HG03280 (cell line): ENCODE measurements at regions not wholly inside any gene's neighbourhood (a gene's known extent, or its start where the extent isn't known, plus 50 kb on each side); places are given as distances from the start of the nearest gene placed in this dataset.
"Not testable (repeated sequence)": the region's sequence is repeated elsewhere in the genome, so short reads cannot be mapped to it uniquely, and the experiment has no call there.

ENCODE experiments used
- ATAC-seq: cut with Tn5 transposase; IDR thresholded peaks from one replicate; pipeline ENCODE4 v1.9.1; 2021; ENCODE audit warnings: mild to moderate bottlenecking, moderate library complexity; ENCODE audit not compliant: unreplicated experiment

DNA sequence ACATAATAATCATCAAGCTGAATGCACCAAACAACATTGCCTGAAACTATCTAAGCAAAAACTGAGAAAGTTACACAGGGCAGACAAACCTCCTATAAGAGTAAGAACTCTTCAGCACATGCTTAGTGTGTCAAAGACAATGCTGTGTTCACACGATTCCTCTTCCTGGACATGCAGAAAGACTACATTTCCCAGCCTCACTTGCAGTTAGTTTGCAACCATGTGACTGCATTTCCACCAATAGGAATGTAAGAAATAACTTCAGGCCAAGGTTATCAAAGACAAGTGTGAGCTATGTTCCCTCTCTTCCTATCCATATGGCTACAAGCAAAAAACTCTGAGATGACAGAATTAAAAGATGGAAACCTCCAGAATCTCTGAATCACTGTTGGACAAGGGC is 109.8 kb downstream of the OTOP1 start:
- not testable (repeated sequence) for ATAC-seq

DNA sequence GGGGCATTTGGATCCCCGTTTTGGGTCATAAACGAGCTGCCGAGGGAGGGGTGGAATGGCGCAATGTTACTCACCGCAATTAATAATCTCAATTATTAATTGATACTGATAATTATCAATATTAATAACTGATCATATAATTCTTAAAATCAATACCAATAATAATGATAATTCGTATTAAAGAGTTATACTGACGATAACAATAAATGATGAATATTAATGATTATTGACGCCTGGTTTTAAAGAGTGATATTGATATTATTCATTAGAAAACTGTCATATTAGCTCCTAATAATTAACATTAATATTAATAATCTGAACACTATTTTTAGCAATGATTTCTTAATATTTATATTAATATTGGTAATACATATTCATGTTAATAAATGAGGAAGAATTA is 92.4 kb downstream of the OTOP1 start:
- not testable (repeated sequence) for ATAC-seq

DNA sequence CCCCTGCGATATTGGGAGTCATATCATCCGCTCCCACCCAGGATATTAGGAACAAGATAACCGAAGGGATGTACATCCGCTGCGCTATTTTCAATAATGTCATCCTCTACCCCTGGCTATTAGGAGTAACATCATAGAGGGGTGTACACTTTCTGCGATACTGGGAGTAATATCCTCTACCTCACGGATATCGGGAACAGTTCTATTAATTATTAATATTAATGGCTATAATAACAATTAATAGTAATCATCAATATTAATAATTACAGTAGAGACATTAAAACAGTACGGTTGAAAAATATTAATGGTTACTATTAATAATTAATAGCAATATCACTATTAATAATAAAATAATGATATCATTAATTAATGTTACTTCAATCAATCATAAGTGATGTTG is 90.1 kb downstream of the OTOP1 start:
- ATAC-seq: not testable (repeated sequence)
